ENCODE measurements at regions not wholly inside any gene's neighbourhood (a gene's known extent, or its start where the extent isn't known, plus 50 kb on each side); places are given as distances from the start of the nearest gene placed in this dataset.

- TF ChIP-seq CTCF (conservative IDR thresholded peaks at IDR 0.05 in 1 of 2, IDR thresholded peaks at IDR 0.05 in 1 of 2; ENCODE audit: low read depth in 1 of 2, low read length in 2 of 2): no peak
- no peak for TF ChIP-seq EZH2 (IDR thresholded peaks at IDR 0.05; ENCODE audit: low read length, missing control alignments)
These were observed 517.5 kb downstream of the IRS1 start for GRCh38 chr2:226282151-226282550.
